ENCODE measurements at regions not wholly inside any gene's neighbourhood (a gene's known extent, or its start where the extent isn't known, plus 50 kb on each side); places are given as distances from the start of the nearest gene placed in this dataset.

DNA sequence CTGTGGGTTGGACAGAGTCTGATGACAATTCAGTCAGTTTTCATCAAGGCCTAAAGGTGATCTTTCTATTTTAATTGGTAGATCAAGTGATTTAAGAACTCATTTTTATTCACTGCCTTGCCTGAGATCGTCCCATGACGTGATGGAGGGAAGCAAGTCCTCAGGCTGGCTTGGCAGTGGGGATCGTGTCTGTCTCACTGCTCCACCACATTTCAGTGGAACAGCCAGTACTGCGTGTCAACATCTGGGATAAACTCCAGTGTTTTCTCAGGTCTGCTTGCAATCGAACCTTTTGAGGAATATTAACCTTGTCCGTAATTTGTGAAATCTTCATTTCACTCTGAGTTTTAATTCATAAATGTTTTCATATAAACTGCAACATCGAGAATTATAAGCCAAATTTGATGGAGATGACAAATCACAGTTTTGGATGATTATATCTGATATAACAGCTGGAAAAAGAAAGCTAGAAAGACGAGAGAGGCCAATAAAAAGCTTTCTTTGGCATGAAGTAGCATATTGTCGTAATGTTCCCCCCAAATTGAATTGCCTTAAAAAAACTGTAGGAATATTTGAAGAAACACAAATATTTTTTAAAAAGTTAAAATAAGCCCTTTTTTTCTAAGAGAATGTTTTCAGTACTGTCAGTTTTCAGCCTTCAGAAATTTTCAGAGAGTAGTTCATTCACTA is 414.7 kb upstream of the SPRED2 start:
- TF ChIP-seq TCF12 (IDR thresholded peaks at IDR 0.05; ENCODE audit: low read depth) (no peak), RAD21 (IDR thresholded peaks at IDR 0.05; ENCODE audit: low read depth) (no peak)
- TF ChIP-seq, protein P1, sequence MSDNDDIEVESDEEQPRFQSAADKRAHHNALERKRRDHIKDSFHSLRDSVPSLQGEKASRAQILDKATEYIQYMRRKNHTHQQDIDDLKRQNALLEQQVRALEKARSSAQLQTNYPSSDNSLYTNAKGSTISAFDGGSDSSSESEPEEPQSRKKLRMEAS (IDR thresholded peaks at IDR 0.05): no peak

DNA sequence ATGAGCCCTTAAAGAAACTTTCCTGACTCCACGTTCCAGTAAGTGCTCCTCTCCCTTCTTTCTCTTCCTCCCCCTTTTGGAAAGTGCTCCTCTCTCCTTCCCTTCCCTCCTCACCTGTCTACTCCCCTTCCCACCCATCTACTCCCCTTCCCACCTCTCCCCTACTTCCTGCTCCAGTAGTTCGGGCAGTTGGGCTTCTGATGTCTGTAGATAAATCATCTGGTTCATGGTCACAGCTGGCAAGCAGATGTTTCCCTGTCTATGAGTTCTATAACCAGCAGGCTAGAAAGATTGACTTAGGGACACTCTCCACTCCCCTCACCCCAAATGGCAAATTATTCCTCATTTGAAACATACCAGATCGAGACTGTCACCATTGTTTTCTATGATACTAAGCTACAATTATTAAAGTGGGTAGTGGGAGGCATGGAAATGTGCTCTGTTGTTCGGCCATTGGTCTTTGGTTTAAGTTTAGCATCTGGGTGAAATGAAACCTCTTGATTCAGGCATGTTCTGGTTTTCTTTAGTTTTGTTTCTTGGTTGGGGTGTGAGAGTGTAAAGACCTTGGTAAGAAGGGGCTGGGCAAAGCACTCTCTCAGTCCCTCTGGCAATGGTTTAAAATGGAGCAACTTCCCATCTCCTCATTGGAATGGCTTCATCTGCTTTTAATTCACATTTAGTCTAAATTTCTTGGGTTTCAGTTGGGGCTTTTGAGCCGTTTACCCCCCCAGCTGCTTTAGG is 413.2 kb upstream of the SPRED2 start:
- TF ChIP-seq, protein P1 (IDR thresholded peaks at IDR 0.05): no peak
- TF ChIP-seq TEAD4 (IDR thresholded peaks at IDR 0.05) (no peak), TAF1 (IDR thresholded peaks at IDR 0.05; ENCODE audit: low read depth) (no peak)

DNA sequence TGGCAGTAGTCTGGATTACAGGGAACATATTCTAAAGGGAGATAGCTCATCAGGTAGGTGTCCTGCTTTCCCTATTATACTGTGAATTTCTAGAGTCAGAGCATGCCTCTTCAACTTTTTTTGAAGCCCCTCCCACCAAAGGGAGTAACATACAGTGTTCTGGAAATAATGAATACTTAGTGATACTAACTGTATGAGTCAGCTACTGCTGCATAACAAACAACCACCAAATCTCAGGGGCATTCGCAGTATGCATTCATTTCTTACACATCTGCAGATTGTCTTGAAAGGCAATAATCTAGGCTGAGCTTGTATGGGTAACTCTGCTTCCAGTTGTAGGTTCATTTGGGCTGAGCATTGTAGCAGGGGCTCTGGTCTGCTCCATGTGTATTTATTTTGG is 409.7 kb upstream of the SPRED2 start:
- no peak for TF ChIP-seq YY1 (IDR thresholded peaks at IDR 0.05; ENCODE audit: low read depth)
- TF ChIP-seq EGR1 (IDR thresholded peaks at IDR 0.05): no peak
- TF ChIP-seq ZBTB7A (IDR thresholded peaks at IDR 0.05; ENCODE audit: low read depth): no peak
- TF ChIP-seq, protein P2, sequence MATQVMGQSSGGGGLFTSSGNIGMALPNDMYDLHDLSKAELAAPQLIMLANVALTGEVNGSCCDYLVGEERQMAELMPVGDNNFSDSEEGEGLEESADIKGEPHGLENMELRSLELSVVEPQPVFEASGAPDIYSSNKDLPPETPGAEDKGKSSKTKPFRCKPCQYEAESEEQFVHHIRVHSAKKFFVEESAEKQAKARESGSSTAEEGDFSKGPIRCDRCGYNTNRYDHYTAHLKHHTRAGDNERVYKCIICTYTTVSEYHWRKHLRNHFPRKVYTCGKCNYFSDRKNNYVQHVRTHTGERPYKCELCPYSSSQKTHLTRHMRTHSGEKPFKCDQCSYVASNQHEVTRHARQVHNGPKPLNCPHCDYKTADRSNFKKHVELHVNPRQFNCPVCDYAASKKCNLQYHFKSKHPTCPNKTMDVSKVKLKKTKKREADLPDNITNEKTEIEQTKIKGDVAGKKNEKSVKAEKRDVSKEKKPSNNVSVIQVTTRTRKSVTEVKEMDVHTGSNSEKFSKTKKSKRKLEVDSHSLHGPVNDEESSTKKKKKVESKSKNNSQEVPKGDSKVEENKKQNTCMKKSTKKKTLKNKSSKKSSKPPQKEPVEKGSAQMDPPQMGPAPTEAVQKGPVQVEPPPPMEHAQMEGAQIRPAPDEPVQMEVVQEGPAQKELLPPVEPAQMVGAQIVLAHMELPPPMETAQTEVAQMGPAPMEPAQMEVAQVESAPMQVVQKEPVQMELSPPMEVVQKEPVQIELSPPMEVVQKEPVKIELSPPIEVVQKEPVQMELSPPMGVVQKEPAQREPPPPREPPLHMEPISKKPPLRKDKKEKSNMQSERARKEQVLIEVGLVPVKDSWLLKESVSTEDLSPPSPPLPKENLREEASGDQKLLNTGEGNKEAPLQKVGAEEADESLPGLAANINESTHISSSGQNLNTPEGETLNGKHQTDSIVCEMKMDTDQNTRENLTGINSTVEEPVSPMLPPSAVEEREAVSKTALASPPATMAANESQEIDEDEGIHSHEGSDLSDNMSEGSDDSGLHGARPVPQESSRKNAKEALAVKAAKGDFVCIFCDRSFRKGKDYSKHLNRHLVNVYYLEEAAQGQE (IDR thresholded peaks at IDR 0.05; ENCODE audit: low read depth): no peak
- no peak for TF ChIP-seq CREB1 (IDR thresholded peaks at IDR 0.05; ENCODE audit: low read depth)
- no peak for TF ChIP-seq NFIC (IDR thresholded peaks at IDR 0.05)
- TF ChIP-seq, protein P1 (IDR thresholded peaks at IDR 0.05): no peak
- TF ChIP-seq TAF1 (IDR thresholded peaks at IDR 0.05; ENCODE audit: low read depth): no peak
- no peak for TF ChIP-seq CEBPB (IDR thresholded peaks at IDR 0.05)
- TF ChIP-seq FOXM1 (IDR thresholded peaks at IDR 0.05; ENCODE audit: borderline replicate concordance, low read depth): no peak
- TF ChIP-seq RAD21 (IDR thresholded peaks at IDR 0.05; ENCODE audit: low read depth): no peak
- no peak for TF ChIP-seq TCF12 (IDR thresholded peaks at IDR 0.05; ENCODE audit: low read depth)
- TF ChIP-seq, protein P3, sequence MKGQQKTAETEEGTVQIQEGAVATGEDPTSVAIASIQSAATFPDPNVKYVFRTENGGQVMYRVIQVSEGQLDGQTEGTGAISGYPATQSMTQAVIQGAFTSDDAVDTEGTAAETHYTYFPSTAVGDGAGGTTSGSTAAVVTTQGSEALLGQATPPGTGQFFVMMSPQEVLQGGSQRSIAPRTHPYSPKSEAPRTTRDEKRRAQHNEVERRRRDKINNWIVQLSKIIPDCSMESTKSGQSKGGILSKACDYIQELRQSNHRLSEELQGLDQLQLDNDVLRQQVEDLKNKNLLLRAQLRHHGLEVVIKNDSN (IDR thresholded peaks at IDR 0.05): no peak
- TF ChIP-seq EP300 (IDR thresholded peaks at IDR 0.05; ENCODE audit: borderline replicate concordance): no peak
- no peak for TF ChIP-seq TEAD4 (IDR thresholded peaks at IDR 0.05)

DNA sequence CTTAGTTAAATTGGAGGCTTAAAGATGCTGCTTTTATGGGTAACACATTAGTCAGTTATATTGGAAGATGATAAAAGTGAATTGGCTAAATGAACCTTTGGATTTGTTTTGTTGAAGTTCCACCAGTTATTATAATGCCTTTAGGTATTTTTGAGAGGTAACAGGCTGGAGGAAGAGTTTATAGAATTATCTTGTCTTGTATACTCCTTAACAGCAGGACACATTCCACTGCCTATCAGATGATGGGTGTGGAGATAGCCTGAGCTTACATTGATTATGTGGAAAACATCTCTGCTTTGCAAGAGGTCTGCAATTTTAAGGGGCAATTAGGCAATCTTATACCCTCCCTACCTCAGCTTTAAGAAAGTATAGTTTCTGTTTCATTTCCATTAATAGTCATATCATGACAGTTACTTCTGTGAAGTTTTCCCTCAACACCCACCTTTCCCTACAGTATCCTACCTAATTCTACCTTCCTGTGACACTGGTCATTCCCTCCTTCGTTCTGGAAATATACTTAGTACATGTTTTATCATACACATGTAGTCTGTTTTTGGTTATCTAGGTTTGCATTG is 403.7 kb upstream of the SPRED2 start:
- TF ChIP-seq, protein P2 (IDR thresholded peaks at IDR 0.05; ENCODE audit: low read depth): no peak
- no peak for TF ChIP-seq TAF1 (IDR thresholded peaks at IDR 0.05; ENCODE audit: low read depth)
- no peak for TF ChIP-seq EP300 (IDR thresholded peaks at IDR 0.05; ENCODE audit: borderline replicate concordance)
- TF ChIP-seq NFIC (IDR thresholded peaks at IDR 0.05): no peak
- TF ChIP-seq ZBTB7A (IDR thresholded peaks at IDR 0.05; ENCODE audit: low read depth): no peak
- TF ChIP-seq YY1 (IDR thresholded peaks at IDR 0.05; ENCODE audit: low read depth): no peak
- no peak for TF ChIP-seq EGR1 (IDR thresholded peaks at IDR 0.05)
- no peak for TF ChIP-seq TCF12 (IDR thresholded peaks at IDR 0.05; ENCODE audit: low read depth)
- TF ChIP-seq, protein P1 (IDR thresholded peaks at IDR 0.05): no peak
- no peak for TF ChIP-seq CEBPB (IDR thresholded peaks at IDR 0.05)
- no peak for TF ChIP-seq CREB1 (IDR thresholded peaks at IDR 0.05; ENCODE audit: low read depth)
- TF ChIP-seq RAD21 (IDR thresholded peaks at IDR 0.05; ENCODE audit: low read depth): no peak
- TF ChIP-seq FOXM1 (IDR thresholded peaks at IDR 0.05; ENCODE audit: borderline replicate concordance, low read depth): no peak
- TF ChIP-seq, protein P3 (IDR thresholded peaks at IDR 0.05): no peak
- no peak for TF ChIP-seq TEAD4 (IDR thresholded peaks at IDR 0.05)
